DND-41 (cell line): ENCODE measurements at regions not wholly inside any gene's neighbourhood (a gene's known extent, or its start where the extent isn't known, plus 50 kb on each side); places are given as distances from the start of the nearest gene placed in this dataset.

Experiments
- EZH2 ChIP-seq: IDR thresholded peaks from 3 replicates; pipeline ENCODE4 v1.6.1; 2012; ENCODE audit warnings: borderline replicate concordance, low read depth, mild to moderate bottlenecking, moderate library complexity, low read length, inconsistent platforms; ENCODE audit not compliant: severe bottlenecking
- TF ChIP-seq, protein P1 (sequence below): IDR thresholded peaks from 2 replicates; pipeline ENCODE4 v1.5.1; 2012; ENCODE audit warnings: borderline replicate concordance, low read length, moderate library complexity, mild to moderate bottlenecking; ENCODE audit not compliant: poor library complexity, severe bottlenecking; ENCODE audit errors: extremely low read depth

GRCh38 chr14:99043267-99043615, 228.8 kb downstream of the BCL11B start:
- TF ChIP-seq, protein P1, sequence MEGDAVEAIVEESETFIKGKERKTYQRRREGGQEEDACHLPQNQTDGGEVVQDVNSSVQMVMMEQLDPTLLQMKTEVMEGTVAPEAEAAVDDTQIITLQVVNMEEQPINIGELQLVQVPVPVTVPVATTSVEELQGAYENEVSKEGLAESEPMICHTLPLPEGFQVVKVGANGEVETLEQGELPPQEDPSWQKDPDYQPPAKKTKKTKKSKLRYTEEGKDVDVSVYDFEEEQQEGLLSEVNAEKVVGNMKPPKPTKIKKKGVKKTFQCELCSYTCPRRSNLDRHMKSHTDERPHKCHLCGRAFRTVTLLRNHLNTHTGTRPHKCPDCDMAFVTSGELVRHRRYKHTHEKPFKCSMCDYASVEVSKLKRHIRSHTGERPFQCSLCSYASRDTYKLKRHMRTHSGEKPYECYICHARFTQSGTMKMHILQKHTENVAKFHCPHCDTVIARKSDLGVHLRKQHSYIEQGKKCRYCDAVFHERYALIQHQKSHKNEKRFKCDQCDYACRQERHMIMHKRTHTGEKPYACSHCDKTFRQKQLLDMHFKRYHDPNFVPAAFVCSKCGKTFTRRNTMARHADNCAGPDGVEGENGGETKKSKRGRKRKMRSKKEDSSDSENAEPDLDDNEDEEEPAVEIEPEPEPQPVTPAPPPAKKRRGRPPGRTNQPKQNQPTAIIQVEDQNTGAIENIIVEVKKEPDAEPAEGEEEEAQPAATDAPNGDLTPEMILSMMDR: no peak
- TF ChIP-seq EZH2: no peak
